ENCODE measurements at regions not wholly inside any gene's neighbourhood (a gene's known extent, or its start where the extent isn't known, plus 50 kb on each side); places are given as distances from the start of the nearest gene placed in this dataset.
"Not testable (repeated sequence)": the region's sequence is repeated elsewhere in the genome, so short reads cannot be mapped to it uniquely, and the experiment has no call there.

GRCh38 chr9:65416948-65417347, 131.9 kb upstream of the FOXD4L5 start:
- not testable (repeated sequence) for DNase-seq

DNA sequence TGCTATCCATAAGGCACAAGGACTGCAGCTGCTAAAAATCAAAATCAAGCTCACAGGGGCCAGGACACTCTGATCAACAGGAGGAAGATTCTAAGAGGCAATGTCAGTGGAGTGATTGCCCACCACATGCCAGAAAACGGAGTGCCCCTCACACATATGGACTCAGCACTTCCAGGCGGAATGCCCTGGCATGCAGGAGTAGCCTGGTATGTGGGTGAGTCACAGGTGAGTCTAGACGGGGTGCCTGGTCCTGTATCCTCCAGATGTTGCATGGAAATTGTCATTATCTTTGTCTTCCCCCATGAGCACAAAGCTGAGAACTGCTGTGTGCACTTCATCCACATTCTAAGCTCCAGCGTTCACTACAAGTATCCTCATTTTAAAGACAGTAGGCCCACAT, 129.2 kb upstream of the FOXD4L5 start:
- DNase-seq = not testable (repeated sequence)

DNA sequence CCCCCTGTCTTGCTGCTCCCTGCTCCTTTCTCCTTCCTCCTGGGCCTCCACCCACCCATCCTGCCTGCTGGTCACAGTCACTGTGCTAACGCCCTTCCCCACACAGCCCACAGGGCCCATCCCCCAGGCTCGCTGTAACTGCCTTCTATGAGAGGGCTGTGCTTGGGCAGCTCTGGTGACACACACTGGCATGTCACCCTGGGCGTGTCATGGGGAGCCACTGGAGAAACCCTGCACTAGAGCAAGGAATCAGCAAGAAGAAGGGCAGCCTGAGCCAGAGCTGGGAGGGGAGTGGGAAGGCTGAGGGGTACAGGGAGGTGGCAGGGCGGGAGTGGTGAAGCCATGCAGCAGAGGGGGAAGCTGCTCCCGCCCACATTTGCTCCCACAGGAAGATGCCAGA, 128.4 kb upstream of the FOXD4L5 start:
- DNase-seq = not testable (repeated sequence)

- DNase-seq = no peak
Measured at GRCh38 chr9:65411901-65412300, 126.9 kb upstream of the FOXD4L5 start.

DNA sequence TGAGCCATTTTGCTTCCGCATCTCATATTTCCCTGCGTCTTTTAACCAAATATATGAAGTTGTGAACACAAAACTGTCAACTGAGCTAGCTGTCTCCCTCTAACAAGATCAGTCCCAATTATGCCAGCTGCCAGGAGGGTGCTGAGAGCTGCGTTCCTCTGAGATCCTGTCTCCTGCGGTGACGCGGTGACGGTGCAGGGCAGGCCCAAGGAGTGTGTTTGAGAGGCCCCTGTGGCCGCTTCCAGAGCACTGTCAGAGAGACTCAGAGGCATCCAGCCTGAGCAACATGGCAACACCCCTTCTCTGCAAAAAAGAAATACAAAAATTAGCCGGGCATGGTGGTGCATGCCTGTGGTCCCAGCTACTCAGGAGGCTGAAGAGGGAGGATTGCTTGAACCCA, 126.3 kb upstream of the FOXD4L5 start:
- DNase-seq = no peak

DNA sequence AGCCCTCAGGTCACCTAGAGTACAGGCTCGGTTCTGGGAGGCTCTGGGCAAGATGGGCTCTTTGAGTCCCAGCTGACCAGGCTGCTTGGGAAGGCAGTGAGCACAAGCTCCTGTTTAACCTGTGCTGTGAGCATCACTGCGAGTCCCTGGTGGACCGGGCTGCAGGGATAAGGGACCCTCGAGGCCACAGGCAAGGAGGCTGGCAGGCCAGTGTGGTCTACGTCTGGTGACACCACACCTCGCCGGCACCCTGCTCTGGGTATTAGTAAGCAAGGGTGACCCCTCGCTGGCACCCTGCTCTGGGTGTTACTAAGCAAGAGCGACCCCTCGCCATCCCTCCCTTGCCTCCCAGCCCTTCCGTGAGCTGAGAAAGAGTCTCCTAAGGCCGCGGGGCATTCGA, 125.9 kb upstream of the FOXD4L5 start:
- DNase-seq = no peak

GRCh38 chr9:65409471-65409980, 124.5 kb upstream of the FOXD4L5 start:
- no peak for DNase-seq

DNA sequence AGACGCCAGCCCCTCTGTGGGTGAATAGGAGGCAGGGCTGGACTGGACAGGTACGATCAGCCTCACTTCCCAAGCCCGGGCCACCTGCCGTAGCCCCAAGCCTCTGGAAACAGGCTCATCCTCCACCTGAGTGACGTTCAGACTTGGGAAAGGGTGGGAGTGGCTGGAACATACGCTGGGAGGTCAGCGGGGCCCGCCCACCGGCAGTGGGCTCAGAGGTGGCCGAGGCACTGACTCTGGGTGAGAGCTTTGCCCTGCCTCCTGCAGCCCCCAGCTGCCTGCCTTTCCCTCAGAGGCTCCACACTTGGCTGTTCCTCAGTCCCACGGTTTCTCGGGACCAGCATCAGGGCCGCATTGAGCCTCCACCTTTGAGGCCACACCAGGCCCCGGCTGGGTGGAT, 123.8 kb upstream of the FOXD4L5 start:
- not testable (repeated sequence) for DNase-seq

- not testable (repeated sequence) for DNase-seq
Measured at GRCh38 chr9:65406625-65407024, 121.6 kb upstream of the FOXD4L5 start.

DNA sequence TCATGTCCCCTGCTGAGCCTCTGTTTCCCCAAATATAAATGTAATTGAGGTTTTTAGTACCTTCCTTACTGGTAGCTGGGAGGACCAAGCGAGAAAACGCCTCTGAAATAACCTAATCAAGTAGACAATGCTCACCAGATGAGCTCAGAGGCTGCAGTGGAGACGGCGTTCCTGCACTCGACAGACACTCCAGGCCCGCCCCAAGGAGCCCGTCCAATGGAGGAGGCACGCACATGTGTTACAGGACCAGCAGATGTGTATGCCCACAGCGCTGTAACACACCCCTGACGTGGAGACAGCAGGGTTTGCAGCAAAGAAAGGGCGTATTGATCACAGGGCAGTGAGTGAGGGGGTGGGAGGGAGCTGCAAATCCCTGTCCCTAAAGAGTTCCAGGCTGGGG, 120.8 kb upstream of the FOXD4L5 start:
- DNase-seq = not testable (repeated sequence)

- no peak for DNase-seq
Measured at GRCh38 chr9:65405253-65405652, 120.2 kb upstream of the FOXD4L5 start.

DNA sequence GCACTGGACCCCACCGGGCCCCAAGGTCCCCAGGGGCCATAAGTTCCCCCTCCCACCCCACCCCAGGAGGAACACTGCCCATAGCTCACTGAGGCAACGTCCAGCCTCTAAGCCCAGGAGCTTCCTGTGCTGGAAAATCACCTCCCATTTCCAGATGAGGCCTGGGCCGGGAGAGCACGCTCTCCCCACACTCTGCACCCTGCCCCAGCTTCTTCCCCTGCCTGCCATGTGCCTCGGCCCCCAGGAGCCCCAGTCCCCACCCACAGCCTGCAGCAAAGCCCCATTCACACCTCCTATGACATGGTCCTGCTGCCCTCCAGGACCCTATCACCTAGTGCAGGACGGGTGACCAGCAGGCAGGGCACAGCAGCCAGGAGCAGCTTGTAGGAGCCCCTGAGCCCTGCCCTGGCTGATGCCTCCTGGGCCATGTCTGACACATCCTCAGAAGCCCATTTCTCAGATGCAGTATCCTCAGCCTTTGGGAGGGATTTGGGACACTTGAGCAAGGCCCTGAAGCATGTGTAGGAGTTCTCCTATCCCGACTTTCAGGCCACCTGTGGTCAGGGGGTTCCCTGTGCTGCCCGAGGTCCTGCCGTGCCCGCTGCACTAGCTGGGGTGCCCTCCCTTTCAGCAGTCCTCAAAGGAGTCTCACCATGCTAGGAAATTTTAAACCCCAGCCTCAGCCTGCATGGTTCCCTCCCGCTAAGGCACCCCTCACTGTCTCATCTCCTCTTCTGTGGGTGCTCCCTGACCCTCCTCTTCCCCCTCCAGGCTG, 119.4 kb upstream of the FOXD4L5 start:
- DNase-seq = no peak

DNA sequence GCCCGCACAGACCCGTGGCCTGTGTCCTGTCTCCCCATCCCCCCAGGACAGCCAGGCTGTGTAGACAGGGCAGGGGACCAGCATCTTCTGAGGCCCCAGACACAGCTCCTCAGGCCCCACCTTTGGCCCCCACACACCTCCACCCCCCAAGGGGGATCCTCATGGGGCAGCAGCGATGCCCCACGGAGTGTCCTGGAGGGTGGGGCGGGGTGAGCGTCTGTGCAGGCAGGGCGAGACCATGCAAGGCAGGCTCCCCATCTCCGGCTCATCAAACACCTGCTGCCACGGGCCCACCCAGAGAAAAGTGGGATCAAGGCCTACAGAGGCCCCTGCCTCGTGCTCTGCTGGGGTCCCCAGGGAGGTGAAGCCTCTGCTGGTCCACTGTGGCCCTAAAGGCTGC, 118.7 kb upstream of the FOXD4L5 start:
- no peak for DNase-seq

DNA sequence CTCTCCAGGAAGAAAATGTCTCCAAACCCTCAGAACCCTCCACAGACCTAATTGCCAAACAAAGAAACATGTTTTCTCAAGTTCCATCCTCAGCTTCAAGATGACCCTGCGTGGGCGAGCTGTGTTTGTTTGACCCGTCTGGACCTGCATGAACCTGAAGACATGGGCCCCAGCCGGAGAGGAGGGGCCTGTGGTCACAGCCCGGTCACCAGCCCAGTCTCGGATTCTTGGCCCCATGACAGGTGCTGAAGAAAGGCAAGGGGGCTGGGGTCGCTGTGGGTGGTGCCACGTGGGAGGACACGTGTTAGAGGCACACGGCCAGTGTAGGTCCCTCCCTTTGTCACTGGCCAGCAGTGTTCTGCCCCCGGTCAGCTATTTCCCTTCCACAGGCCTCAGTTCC, 118.1 kb upstream of the FOXD4L5 start:
- not testable (repeated sequence) for DNase-seq

DNA sequence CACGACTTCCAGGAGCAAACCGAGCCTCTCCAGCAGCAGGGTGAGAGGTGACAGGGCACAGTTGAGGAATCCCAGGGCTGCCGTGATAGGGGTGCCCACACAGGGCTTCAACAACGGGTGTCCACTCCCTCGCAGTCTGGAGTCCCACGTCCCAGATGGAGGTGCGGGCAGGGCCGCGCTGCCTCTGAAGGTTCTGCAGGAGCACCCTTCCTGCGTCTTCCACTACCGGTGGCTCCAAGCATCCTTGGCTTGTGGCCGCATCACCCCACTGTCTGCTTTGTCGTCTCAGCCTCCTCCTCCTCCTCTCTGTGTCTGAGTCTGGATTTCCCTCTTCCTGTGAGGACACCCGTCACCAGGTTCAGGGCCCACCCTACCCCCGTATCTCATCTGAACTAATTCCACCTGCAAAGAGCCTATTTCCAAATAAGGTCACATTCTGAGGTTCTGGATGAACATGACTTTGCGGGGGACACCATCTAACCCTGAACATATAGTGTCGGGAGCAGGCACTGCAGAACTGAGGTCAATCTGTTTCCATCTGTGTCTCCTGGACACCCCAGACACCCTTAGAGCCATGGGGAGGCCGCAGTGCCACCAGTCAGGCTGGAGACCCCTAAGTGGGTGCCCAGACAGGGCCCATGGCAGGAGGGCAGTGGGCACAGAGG, 117.3 kb upstream of the FOXD4L5 start:
- DNase-seq = not testable (repeated sequence)

DNA sequence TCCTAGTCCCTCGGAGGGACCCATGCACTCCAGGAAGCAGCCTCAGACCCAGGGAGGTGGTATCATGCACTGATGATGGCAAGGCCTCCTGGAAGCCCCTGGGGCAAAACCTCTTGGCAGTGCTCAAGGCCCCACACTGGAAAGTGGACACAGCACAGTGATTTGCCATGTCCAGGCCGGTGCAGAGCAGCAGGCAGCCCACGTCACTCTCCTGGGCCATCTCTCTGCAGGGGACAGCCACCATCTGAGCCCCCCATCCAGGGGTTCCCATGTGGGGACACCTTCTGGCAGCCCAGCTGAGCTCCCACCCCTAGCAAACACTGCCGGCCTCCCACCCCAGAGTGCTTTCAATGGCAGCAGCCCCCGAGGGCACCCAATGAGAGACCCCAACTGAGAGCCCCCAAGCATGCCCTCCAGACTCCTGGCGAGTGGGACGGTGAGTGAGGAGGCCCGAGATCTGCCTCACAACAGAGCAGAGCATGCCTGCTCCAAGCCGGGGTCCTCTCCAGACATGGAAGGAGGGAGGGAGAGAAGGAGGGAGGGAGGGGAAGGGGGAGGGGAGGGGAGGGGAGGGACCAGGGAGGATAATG, 116.5 kb upstream of the FOXD4L5 start:
- not testable (repeated sequence) for DNase-seq

GRCh38 chr9:65400886-65401285, 115.9 kb upstream of the FOXD4L5 start:
- DNase-seq = no peak

DNA sequence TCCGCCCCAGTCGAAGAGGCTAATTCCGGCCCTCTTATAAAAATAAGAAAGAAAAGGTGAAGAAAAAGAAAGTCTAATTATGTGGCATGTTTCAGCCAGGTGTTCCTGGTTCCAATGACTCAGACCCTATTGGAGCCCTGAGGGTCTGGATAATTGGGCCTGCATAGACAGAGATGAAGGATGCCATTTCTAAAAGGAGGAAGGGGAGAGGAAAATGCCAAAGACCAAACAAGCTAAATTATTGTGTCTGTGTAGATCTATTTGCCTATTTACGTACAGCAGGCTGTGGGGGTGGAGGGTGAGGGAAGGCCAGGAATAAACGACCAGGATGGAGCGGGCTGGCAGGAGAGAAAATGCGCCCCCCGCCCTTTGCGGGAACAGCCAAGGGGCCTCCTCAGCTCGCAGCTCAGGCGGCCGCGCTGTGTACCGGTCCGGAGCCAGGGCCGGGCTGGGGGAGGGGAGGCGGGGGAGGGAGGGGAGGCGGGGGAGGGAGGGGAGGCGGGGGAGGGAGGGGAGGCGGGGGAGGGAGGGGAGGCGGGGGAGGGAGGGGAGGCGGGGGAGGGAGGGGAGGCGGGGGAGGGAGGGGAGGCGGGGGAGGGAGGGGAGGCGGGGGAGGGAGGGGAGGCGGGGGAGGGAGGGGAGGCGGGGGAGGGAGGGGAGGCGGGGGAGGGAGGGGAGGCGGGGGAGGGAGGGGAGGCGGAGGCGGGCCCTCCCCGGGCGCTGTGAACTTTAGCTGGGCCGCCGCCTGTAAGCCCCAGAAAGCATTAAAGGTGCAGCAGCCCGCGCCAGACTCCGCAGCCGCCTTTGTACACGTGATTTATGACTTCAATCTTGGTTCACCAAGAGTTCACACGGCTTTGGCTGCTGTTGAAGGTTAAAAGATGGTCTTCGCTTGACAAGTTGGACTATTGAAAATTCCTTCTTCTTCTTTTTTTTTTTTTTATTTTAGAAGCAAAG, 113.0 kb upstream of the FOXD4L5 start:
- DNase-seq = not testable (repeated sequence)

- DNase-seq = not testable (repeated sequence)
Measured at GRCh38 chr9:65397226-65397625, 112.2 kb upstream of the FOXD4L5 start.

DNA sequence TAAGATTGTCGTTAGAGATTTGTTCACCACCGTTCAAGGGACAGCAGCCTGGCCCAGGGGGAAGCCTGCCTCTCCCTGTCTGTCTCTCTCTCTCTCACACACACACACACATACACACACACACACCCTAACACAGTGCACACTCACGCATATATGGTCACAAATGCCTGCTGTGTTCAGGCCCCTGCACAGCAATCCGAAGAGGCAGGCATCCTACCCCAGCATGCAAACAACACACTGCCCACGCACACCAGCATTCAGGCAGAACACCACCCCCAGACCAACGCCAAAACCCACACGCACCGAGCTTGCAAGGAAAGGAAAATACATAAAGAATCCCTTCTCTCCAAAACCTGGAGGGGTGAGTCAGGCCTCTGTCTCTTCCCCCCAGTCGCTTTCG, 111.6 kb upstream of the FOXD4L5 start:
- DNase-seq = not testable (repeated sequence)

DNA sequence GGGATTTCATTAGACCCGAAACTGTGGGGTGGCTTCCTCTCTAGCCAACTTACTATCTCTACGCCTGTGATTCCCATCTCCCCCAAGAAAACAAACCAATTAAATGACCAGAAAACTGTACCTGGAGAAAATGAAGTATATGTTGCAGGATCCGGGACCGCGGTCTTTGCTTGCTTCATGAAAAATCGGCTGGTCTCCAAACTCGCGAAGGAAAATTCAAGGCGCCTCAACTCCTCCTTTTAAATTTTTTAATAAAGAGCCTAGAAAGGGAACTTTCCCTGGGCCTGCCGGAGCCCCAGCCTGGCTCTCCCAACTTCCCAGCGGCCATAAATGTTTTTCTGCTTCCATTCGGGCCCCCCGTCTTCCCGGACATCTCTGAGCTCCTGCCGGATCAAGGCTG, 110.8 kb upstream of the FOXD4L5 start:
- not testable (repeated sequence) for DNase-seq

DNA sequence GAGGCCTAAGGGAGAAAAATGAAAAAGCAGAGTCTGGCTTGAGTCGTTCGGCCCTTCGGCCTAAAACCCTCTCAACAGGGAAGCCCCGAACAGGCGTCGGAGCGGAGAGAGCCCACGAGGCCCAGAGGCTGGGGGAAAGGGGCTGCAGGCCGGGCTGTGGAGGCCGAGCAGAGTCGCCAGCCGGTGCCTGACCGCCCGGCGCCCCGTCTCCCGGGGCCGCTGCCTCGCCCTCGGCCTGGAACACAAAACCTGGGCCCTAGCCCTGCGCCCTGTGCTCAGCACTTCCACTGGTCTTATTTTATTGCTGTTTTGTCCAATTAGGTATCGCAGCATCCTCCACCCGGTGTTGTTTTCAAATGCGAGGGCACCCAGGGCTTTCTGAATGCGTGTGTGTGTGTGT, 110.1 kb upstream of the FOXD4L5 start:
- DNase-seq = not testable (repeated sequence)

Measured in activated CD4-positive, alpha-beta T cell treated with anti-CD3 and anti-CD28 coated beads, Interleukin-2, amount 50 U/mL, for 1 hour (primary cell).